ENCODE measurements at regions not wholly inside any gene's neighbourhood (a gene's known extent, or its start where the extent isn't known, plus 50 kb on each side); places are given as distances from the start of the nearest gene placed in this dataset.

DNA sequence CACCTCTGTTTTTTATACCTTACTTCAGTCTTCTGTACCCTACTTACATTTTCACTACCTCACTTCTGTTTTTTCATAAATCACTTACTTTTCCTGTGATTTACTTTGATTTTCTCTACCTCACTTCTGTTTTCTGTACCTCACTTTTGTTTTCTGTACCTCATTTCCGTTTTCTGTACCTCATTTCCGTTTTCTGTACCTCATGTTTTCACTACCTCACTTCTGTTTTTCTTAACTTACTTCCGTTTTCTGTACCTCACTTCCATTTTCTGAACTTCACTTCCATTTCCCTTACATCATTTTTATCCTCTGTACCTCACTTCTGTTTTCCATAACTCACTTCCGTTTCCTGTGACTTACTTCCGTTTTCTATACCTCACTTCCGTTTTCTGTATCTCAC lies 492.0 kb upstream of the AKR1E2 start:
- TF ChIP-seq, protein P1, sequence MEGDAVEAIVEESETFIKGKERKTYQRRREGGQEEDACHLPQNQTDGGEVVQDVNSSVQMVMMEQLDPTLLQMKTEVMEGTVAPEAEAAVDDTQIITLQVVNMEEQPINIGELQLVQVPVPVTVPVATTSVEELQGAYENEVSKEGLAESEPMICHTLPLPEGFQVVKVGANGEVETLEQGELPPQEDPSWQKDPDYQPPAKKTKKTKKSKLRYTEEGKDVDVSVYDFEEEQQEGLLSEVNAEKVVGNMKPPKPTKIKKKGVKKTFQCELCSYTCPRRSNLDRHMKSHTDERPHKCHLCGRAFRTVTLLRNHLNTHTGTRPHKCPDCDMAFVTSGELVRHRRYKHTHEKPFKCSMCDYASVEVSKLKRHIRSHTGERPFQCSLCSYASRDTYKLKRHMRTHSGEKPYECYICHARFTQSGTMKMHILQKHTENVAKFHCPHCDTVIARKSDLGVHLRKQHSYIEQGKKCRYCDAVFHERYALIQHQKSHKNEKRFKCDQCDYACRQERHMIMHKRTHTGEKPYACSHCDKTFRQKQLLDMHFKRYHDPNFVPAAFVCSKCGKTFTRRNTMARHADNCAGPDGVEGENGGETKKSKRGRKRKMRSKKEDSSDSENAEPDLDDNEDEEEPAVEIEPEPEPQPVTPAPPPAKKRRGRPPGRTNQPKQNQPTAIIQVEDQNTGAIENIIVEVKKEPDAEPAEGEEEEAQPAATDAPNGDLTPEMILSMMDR (tag by site-specific recombination; IDR thresholded peaks at IDR 0.05) = no peak
- TF ChIP-seq ZNF791 (tag by site-specific recombination; IDR thresholded peaks at IDR 0.05) (no peak), ZNF76 (tag by site-specific recombination; IDR thresholded peaks at IDR 0.05; ENCODE audit: borderline replicate concordance, low read depth) (no peak), ZNF560 (tag by site-specific recombination; IDR thresholded peaks at IDR 0.05; ENCODE audit: borderline replicate concordance) (no peak), PRDM1 (tag by site-specific recombination; IDR thresholded peaks at IDR 0.05) (peak; percentile 85)
- TF ChIP-seq, protein P2, sequence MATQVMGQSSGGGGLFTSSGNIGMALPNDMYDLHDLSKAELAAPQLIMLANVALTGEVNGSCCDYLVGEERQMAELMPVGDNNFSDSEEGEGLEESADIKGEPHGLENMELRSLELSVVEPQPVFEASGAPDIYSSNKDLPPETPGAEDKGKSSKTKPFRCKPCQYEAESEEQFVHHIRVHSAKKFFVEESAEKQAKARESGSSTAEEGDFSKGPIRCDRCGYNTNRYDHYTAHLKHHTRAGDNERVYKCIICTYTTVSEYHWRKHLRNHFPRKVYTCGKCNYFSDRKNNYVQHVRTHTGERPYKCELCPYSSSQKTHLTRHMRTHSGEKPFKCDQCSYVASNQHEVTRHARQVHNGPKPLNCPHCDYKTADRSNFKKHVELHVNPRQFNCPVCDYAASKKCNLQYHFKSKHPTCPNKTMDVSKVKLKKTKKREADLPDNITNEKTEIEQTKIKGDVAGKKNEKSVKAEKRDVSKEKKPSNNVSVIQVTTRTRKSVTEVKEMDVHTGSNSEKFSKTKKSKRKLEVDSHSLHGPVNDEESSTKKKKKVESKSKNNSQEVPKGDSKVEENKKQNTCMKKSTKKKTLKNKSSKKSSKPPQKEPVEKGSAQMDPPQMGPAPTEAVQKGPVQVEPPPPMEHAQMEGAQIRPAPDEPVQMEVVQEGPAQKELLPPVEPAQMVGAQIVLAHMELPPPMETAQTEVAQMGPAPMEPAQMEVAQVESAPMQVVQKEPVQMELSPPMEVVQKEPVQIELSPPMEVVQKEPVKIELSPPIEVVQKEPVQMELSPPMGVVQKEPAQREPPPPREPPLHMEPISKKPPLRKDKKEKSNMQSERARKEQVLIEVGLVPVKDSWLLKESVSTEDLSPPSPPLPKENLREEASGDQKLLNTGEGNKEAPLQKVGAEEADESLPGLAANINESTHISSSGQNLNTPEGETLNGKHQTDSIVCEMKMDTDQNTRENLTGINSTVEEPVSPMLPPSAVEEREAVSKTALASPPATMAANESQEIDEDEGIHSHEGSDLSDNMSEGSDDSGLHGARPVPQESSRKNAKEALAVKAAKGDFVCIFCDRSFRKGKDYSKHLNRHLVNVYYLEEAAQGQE (tag by site-specific recombination; IDR thresholded peaks at IDR 0.05) = no peak
